ENCODE measurements at regions not wholly inside any gene's neighbourhood (a gene's known extent, or its start where the extent isn't known, plus 50 kb on each side); places are given as distances from the start of the nearest gene placed in this dataset.

DNA sequence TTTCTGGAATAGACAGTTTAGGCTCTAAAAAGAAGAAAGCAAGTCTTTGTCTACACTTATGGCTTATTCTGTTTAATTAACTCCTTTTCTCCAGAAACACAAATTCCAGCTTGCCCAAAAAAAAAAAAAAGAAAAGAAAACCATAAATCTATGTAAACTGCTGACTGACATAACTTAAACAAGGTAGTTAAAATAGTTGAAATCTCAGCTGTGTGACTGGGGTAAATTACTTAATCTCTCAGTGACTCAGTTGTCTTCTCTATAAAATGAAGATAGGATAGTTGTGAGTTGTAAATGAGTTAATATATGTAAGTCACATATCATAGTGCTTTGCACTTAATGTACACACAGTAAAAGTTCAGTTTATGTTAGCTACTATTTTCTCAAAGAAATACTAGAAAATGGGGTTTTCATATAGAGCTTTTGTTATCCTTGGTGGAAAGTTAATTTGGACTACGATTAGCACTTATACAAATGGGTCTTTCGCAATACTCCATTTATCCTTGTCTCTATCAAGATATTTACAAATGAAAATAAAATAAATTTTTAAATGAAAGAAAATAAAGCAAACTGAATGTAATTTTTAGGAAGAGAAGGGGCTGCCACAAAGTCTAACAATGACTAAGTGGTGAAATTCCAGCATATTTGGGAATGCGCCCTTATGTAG lies 200.9 kb downstream of the MBL2 start:
- TF ChIP-seq, protein P1, sequence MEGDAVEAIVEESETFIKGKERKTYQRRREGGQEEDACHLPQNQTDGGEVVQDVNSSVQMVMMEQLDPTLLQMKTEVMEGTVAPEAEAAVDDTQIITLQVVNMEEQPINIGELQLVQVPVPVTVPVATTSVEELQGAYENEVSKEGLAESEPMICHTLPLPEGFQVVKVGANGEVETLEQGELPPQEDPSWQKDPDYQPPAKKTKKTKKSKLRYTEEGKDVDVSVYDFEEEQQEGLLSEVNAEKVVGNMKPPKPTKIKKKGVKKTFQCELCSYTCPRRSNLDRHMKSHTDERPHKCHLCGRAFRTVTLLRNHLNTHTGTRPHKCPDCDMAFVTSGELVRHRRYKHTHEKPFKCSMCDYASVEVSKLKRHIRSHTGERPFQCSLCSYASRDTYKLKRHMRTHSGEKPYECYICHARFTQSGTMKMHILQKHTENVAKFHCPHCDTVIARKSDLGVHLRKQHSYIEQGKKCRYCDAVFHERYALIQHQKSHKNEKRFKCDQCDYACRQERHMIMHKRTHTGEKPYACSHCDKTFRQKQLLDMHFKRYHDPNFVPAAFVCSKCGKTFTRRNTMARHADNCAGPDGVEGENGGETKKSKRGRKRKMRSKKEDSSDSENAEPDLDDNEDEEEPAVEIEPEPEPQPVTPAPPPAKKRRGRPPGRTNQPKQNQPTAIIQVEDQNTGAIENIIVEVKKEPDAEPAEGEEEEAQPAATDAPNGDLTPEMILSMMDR (IDR thresholded peaks at IDR 0.05) = no peak

DNA sequence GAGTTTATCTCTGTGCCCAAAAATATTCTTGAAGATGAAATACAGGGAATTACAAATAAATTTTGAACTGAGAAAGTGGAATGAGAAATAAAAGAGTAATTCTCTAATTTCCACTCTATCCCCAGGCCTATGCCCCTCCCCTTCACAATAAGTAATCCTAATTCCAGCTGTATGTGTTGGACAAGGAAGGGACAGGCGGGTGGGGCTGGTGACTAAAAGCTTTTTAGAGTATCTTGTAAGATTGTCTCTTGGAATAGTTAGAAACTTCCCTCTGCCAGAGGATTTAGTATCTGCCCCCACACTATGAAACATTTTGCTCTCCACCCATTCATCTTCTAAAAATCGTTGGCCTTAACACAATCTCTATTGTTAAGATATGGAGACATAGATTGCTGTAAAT lies 199.2 kb downstream of the MBL2 start:
- TF ChIP-seq, protein P1 (IDR thresholded peaks at IDR 0.05) = no peak

DNA sequence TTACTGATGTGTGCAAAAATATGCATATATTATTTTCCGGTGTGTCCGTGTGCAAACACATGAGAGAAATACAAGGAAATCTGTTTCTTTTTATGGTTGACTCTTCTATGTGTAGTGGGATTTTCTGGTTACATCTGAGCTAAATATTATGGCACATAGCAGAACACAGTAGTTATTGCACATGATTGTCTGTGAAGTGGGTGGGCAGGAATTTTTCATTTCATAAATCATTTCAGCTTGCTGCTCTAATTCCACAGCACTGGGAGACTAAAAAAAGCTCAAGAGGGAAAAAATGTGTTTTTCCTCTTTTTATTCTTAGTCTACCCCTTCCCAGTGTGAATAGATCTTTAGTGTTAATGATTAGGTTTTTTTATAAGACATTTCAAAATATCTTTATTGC lies 197.9 kb downstream of the MBL2 start:
- TF ChIP-seq, protein P1 (IDR thresholded peaks at IDR 0.05) = no peak

DNA sequence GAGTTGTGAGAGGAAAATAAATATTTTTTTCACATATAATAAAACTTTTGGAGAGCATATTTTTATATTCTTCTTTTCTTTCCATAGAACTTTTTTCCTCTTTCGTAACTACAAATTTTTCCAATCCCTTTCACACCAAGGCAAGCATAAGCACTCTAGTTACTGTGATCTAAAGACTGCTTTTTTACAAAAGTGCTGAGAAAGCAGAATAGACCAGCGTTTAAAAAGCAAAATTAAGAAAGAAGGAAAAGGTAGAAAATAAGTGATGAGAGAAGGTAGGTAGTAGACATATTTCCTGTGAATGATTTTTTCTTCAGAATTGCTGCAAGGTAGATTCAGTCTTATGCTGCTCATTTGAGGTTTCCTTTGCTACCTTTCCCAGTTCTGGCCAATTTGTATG lies 195.5 kb downstream of the MBL2 start:
- TF ChIP-seq, protein P1 (IDR thresholded peaks at IDR 0.05) = no peak

DNA sequence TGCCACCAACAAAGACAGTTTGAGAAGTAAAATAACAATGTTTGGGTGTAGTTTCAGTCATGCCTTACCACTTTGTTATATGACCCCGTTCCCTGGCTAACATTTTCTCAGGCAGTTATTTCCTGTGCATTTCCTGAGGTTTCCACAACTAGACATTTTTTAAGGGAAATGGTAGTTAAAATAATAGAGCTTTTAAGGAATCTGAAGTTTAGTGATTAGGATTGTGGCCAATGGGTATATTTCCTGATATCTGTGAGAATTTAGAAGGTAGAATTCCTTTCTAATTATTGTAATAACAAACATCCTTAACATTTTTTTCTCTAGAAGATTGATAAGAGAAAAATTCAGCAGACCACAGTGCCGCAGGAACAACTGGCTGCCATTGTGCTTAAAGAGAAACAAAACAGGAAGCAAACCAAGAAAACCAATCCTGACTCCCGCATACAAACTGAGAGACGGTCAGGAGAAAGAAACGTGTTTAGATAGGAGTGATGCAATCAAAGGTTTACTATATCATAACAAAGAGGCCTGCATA lies 193.6 kb downstream of the MBL2 start:
- TF ChIP-seq, protein P1 (IDR thresholded peaks at IDR 0.05) = no peak

DNA sequence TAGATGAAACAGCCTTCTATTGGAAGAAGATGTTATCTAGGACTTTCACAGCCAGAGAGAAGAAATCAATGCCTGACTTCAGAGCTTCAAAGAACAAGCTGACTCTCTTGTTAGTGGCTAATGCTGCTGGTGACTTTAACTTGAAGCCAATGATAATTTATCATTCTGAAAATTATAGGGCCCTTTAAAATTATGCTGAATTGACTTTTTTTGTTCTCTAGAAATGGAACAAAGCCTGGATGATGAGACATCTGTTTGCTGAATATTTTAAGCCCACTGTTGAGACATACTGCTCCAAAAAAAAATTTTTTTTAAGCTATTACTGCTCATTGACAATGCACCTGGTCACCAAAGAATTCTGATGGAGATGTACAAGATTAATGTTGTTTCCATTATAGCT lies 189.2 kb downstream of the MBL2 start:
- TF ChIP-seq, protein P1 (IDR thresholded peaks at IDR 0.05) = no peak

DNA sequence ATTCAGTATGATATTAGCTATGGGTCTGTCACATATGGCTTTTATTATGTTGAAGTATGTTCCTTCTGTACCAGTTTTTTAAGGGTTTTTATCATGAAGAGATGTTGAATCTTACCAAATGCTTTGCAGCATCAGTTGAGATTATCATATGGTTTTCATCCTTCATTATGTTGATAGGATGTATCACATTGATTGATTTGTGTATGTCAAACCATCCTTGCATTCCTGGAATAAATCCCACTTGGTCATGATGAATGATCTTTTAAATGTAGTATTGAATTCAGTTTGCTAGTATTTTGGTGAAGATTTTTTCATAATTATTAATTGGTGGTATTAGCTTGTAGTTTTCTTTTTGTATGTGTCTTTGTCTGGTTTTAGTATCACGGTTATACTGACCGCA lies 185.9 kb downstream of the MBL2 start:
- TF ChIP-seq, protein P1 (IDR thresholded peaks at IDR 0.05) = no peak
